ENCODE measurements at regions not wholly inside any gene's neighbourhood (a gene's known extent, or its start where the extent isn't known, plus 50 kb on each side); places are given as distances from the start of the nearest gene placed in this dataset.

DNA sequence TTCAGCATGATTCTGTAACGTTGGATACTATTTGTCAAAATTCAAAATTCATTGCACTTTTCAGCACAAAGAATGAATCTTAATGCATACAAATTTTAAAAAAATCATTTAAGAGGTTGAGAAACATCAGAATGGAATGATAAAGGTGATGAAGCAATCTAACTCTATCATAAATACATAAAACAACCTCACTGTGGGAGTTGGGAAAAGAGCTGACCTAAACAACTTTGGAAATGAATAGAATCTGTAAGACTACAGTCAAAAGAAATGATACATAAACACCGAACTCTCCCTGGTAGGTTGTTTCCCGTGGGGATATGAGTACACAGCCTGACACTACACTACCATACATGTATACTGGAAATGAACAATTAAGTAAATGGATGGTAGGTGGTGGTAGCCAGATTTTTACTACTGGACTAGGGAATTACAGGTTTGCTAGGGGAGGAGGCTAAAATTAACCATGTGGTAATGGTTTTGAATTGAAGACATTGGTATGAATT, 64.9 kb upstream of the PARP11 start:
- Histone ChIP-seq H3K36me3 (replicated peaks in 1 of 2; ENCODE audit: control insufficient read depth in 1 of 2, insufficient read depth in 2 of 2, low read length in 2 of 2) (no peaks in the 10 kb centered on the region), H3K27me3 (ENCODE audit: control insufficient read depth in 1 of 2, insufficient read depth in 2 of 2, low read length in 2 of 2) (peaks cover 0 to 4% of the 10 kb centered on the region in 2 experiments; a peak in 1 of 5 replicates), H3K9ac (ENCODE audit: insufficient read depth, low read depth, low read length) (no peak overlapping the region), H3K4me3 (replicated peaks in 1 of 3; ENCODE audit: insufficient read depth in 1 of 3, low read depth in 2 of 3, low read length in 3 of 3) (no peak overlapping the region), H3K4me2 (ENCODE audit: low read depth, low read length) (no peak overlapping the region), H3K9me3 (ENCODE audit: low read length) (no peaks in the 10 kb centered on the region), H3K4me1 (ENCODE audit: insufficient read depth, low read length) (no peaks in the 10 kb centered on the region), H2AFZ (ENCODE audit: low read length) (no peak overlapping the region), H4K20me1 (ENCODE audit: insufficient read depth, low read length) (no peaks in the 10 kb centered on the region), H3K27ac (ENCODE audit: extremely low read length, insufficient read depth, low read length) (no peak overlapping the region), H3K79me2 (ENCODE audit: insufficient read depth, low read length) (no peaks in the 10 kb centered on the region)
- WGBS (ENCODE audit: low lambda C conversion rate): 16% methylated on average over 3 of the region's 3 CpGs
- TF ChIP-seq SIX4 (CRISPR knock-in tag; IDR thresholded peaks at IDR 0.05) (no peak), ZNF639 (CRISPR knock-in tag; conservative IDR thresholded peaks at IDR 0.05) (no peak), MAFK (conservative IDR thresholded peaks at IDR 0.05 in 1 of 2, IDR thresholded peaks at IDR 0.05 in 1 of 2; ENCODE audit: low read length in 2 of 2) (peak in 1 of 2 experiments; percentile 68; a peak in 3 of 4 replicates), ZFP62 (CRISPR knock-in tag; IDR thresholded peaks at IDR 0.05) (no peak)
- ATAC-seq (no peak), FAIRE-seq (no peak), DNase-seq (ENCODE audit: low spot score) (no peak)
- intact Hi-C loops (cut with micrococcal nuclease; ENCODE audit: unreplicated experiment) (no loop called here), in situ Hi-C loops (cut with HindIII; ENCODE audit: extremely low pct_ligation_motif_present, low pct_unique_long_range_greater_than_20kb) (no loop called here)
- no TSS peak for BruUV-seq (replicated peaks)
- ChIA-PET CTCF (ENCODE audit: low intra/inter-chr PET ratio, low total read pairs) (no interaction called here), POLR2A (no interaction called here)

DNA sequence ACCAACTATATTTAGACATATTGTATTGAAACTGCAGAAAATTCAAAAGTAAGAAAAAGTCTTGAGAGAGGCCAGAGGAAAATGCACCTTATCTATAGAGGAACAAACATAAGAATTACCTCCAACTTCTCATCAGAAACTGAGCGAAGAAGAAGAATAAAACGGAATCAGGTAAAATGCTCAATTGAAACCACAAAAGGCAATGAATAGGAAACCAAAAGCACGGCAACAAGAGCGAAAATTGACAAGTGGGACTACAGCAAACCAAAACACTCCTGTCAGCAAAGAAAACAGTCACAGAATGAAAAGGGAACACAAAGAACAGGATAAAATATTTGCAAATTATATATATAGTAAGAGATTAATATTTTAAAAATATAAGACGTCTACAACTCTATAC, 61.9 kb upstream of the PARP11 start:
- no peaks in the 10 kb centered on the region for H3K4me1 ChIP-seq (ENCODE audit: insufficient read depth, low read length)
- no peak overlapping the region for H3K4me3 ChIP-seq (replicated peaks in 1 of 3; ENCODE audit: insufficient read depth in 1 of 3, low read depth in 2 of 3, low read length in 3 of 3)
- 38% methylated on average over 5 of the region's 5 CpGs for WGBS (ENCODE audit: low lambda C conversion rate)
- DNase-seq (ENCODE audit: low spot score): no peak
- H3K4me2 ChIP-seq (ENCODE audit: low read depth, low read length): no peak overlapping the region
- no TSS peak for BruUV-seq (replicated peaks)
- intact Hi-C loops (cut with micrococcal nuclease; ENCODE audit: unreplicated experiment): no loop called here
- ChIA-PET CTCF (ENCODE audit: low intra/inter-chr PET ratio, low total read pairs) (no interaction called here), POLR2A (no interaction called here)
- H3K79me2 ChIP-seq (ENCODE audit: insufficient read depth, low read length): no peaks in the 10 kb centered on the region
- no peak for ATAC-seq
- no peak overlapping the region for H3K27ac ChIP-seq (ENCODE audit: extremely low read length, insufficient read depth, low read length)
- no peak overlapping the region for H2AFZ ChIP-seq (ENCODE audit: low read length)
- no peak for FAIRE-seq
- peaks cover 2 to 15% of the 10 kb centered on the region in 2 experiments; a peak in 2 of 5 replicates for H3K27me3 ChIP-seq (ENCODE audit: control insufficient read depth in 1 of 2, insufficient read depth in 2 of 2, low read length in 2 of 2)
- in situ Hi-C loops (cut with HindIII; ENCODE audit: extremely low pct_ligation_motif_present, low pct_unique_long_range_greater_than_20kb): no loop called here
- H4K20me1 ChIP-seq (ENCODE audit: insufficient read depth, low read length): no peaks in the 10 kb centered on the region
- H3K9ac ChIP-seq (ENCODE audit: insufficient read depth, low read depth, low read length): no peak overlapping the region
- H3K9me3 ChIP-seq (ENCODE audit: low read length): no peaks in the 10 kb centered on the region
- no peaks in the 10 kb centered on the region for H3K36me3 ChIP-seq (replicated peaks in 1 of 2; ENCODE audit: control insufficient read depth in 1 of 2, insufficient read depth in 2 of 2, low read length in 2 of 2)
- TF ChIP-seq ZNF317 (CRISPR knock-in tag; IDR thresholded peaks at IDR 0.05): no peak
- TF ChIP-seq, protein P1, sequence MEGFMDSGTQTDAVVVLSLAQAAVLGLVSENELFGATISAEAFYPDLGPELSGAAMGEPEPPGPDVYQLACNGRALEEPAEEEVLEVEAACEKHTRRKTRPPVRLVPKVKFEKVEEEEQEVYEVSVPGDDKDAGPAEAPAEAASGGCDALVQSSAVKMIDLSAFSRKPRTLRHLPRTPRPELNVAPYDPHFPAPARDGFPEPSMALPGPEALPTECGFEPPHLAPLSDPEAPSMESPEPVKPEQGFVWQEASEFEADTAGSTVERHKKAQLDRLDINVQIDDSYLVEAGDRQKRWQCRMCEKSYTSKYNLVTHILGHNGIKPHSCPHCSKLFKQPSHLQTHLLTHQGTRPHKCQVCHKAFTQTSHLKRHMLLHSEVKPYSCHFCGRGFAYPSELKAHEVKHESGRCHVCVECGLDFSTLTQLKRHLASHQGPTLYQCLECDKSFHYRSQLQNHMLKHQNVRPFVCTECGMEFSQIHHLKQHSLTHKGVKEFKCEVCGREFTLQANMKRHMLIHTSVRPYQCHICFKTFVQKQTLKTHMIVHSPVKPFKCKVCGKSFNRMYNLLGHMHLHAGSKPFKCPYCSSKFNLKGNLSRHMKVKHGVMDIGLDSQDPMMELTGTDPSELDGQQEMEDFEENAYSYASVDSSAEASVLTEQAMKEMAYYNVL (CRISPR knock-in tag; IDR thresholded peaks at IDR 0.05; ENCODE audit: borderline replicate concordance): no peak
- no peak for TF ChIP-seq HIC2 (CRISPR knock-in tag; IDR thresholded peaks at IDR 0.05; ENCODE audit: low read depth)
- no peak for TF ChIP-seq SP5 (CRISPR knock-in tag; IDR thresholded peaks at IDR 0.05; ENCODE audit: borderline replicate concordance, low read depth)
- no peak for TF ChIP-seq ZKSCAN8 (CRISPR knock-in tag; IDR thresholded peaks at IDR 0.05; ENCODE audit: borderline replicate concordance)
- TF ChIP-seq ZNF672 (CRISPR knock-in tag; IDR thresholded peaks at IDR 0.05): no peak
- TF ChIP-seq, protein P2, sequence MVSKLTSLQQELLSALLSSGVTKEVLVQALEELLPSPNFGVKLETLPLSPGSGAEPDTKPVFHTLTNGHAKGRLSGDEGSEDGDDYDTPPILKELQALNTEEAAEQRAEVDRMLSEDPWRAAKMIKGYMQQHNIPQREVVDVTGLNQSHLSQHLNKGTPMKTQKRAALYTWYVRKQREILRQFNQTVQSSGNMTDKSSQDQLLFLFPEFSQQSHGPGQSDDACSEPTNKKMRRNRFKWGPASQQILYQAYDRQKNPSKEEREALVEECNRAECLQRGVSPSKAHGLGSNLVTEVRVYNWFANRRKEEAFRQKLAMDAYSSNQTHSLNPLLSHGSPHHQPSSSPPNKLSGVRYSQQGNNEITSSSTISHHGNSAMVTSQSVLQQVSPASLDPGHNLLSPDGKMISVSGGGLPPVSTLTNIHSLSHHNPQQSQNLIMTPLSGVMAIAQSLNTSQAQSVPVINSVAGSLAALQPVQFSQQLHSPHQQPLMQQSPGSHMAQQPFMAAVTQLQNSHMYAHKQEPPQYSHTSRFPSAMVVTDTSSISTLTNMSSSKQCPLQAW (CRISPR knock-in tag; IDR thresholded peaks at IDR 0.05): no peak
